ENCODE measurements at regions not wholly inside any gene's neighbourhood (a gene's known extent, or its start where the extent isn't known, plus 50 kb on each side); places are given as distances from the start of the nearest gene placed in this dataset.
A peak's percentile ranks its signal among the peaks of the same experiment; 100 is the strongest.

DNA sequence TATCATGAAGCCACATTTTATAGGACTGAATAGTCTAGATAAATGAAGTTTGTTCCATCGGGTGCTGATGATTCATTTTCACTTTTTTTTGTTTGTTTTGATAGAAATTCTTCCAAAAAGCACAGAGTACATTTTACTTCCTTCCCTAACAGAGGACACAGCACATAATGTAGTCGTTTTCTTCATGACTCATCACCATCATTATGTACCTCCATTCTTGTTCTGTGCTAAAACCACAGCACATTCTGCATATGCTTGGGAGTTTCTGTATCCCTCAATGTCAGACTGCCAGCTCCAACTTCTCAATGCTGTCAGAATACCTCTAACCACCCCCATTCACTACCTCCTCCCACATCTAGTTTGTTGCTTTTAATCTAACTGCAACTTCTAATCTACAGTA, 1004.9 kb upstream of the ADGRB3 start:
- in situ Hi-C loops (cut with HindIII; ENCODE audit: low pct_ligation_motif_present, low sequenced_read_pairs), result no loop called here
- Histone ChIP-seq H3K4me3 (ENCODE audit: low read depth, low read length) (no peak overlapping the region), H3K36me3 (replicated peaks) (no peaks in the 10 kb centered on the region), H3K27me3 (replicated peaks) (no peaks in the 10 kb centered on the region), H3K27ac (peak overlapping the region; percentile 49)
- DNase-seq, result peak; percentile 91
- TF ChIP-seq, protein P1, sequence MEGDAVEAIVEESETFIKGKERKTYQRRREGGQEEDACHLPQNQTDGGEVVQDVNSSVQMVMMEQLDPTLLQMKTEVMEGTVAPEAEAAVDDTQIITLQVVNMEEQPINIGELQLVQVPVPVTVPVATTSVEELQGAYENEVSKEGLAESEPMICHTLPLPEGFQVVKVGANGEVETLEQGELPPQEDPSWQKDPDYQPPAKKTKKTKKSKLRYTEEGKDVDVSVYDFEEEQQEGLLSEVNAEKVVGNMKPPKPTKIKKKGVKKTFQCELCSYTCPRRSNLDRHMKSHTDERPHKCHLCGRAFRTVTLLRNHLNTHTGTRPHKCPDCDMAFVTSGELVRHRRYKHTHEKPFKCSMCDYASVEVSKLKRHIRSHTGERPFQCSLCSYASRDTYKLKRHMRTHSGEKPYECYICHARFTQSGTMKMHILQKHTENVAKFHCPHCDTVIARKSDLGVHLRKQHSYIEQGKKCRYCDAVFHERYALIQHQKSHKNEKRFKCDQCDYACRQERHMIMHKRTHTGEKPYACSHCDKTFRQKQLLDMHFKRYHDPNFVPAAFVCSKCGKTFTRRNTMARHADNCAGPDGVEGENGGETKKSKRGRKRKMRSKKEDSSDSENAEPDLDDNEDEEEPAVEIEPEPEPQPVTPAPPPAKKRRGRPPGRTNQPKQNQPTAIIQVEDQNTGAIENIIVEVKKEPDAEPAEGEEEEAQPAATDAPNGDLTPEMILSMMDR (IDR thresholded peaks at IDR 0.05; ENCODE audit: low read depth, low read length, missing control alignments), result no peak

- in situ Hi-C loops (cut with HindIII; ENCODE audit: low pct_ligation_motif_present, low sequenced_read_pairs), result no loop called here
- Histone ChIP-seq H3K4me3 (ENCODE audit: low read depth, low read length) (no peak overlapping the region), H3K27me3 (replicated peaks) (no peaks in the 10 kb centered on the region), H3K36me3 (replicated peaks) (no peaks in the 10 kb centered on the region), H3K27ac (peak overlapping the region; percentile 49)
- no peak for DNase-seq
- TF ChIP-seq, protein P1 (IDR thresholded peaks at IDR 0.05; ENCODE audit: low read depth, low read length, missing control alignments), result no peak
These were observed 1005.8 kb upstream of the ADGRB3 start for GRCh38 chr6:67629258-67629657.

GRCh38 chr6:67615796-67616195, 1019.3 kb upstream of the ADGRB3 start:
- Histone ChIP-seq H3K36me3 (replicated peaks) (no peaks in the 10 kb centered on the region), H3K27me3 (replicated peaks) (no peaks in the 10 kb centered on the region), H3K27ac (no peak overlapping the region), H3K4me3 (ENCODE audit: low read depth, low read length) (no peak overlapping the region)
- in situ Hi-C loops (cut with HindIII; ENCODE audit: low pct_ligation_motif_present, low sequenced_read_pairs), result no loop called here
- TF ChIP-seq, protein P1 (IDR thresholded peaks at IDR 0.05; ENCODE audit: low read depth, low read length, missing control alignments), result no peak
- peak; percentile 37 for DNase-seq

DNA sequence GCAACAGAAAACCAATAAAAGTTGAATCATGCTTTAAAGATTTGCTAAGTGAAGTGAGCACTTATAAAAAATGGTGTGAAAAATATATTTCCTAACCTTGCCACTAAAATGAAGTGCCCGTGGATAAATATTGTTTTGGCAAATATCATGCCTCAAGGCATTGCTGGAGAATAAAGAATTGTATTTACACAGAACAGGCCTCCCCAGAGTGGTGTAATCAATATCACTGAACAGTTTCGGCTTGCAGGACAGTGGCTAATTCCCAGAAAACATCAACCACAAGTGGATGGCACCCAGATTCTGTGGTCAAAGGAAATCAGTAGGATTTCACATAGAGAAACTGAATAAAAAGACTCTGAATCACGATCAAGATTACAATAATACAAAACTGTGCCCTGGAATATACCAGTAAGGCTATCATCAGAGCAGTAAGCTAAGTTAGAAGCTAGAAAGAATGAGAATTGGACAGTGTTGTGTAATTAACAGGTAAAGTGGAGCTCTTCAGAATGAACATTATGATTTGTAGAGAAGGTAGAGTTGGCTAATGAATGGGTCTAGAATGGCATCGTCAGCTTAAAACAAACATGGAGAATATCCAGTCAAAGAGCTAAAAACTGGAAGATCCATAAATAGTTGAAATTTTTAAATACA, 1026.9 kb upstream of the ADGRB3 start:
- no peaks in the 10 kb centered on the region for H3K36me3 ChIP-seq (replicated peaks)
- H3K27ac ChIP-seq, result no peak overlapping the region
- H3K27me3 ChIP-seq (replicated peaks), result no peaks in the 10 kb centered on the region
- in situ Hi-C loops (cut with HindIII; ENCODE audit: low pct_ligation_motif_present, low sequenced_read_pairs), result no loop called here
- TF ChIP-seq, protein P1 (IDR thresholded peaks at IDR 0.05; ENCODE audit: low read depth, low read length, missing control alignments), result no peak
- H3K4me3 ChIP-seq (ENCODE audit: low read depth, low read length), result no peak overlapping the region
- DNase-seq, result no peak

DNA sequence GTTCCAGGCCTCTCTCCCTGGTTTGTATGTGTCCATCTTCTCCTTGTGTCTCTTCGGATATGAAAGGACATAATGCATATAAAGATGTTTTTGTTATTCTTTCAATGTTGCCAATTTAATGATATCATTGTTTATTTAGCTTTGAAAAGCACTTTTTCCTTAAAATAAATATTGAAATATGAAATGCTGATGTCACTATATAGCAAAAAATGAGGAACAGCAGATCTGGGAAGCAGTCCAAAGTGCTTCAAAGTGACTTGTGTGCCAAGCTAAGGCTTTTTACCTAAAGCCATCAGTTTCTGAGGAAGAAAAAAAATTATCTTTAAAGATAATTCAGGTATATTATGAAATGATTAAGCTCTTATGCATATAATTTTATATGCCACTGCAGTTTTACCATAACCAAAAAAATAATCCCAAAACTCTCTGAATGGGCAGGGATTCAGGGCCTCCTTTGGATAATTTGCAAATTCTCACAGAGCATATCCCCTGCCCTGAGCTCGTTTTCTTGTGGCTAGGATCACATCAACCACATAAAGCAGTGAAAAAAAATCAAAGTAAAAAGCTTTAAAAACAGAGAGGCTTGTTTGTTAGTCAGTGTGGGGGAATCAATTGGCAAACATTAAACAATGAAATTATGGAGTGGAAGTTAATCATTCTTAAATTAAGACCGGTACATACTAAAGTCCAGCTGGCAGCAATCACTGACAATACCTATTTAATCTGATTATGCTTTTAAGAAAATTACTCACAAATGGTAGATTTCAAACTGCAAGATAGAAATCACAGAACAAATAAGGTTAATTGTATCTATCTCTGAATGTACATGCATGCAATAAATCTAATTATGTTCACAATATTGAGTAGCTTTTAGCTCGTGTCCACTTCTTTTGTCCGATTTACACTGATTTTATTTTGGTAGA, 1027.9 kb upstream of the ADGRB3 start:
- H3K36me3 ChIP-seq (replicated peaks), result no peaks in the 10 kb centered on the region
- H3K27me3 ChIP-seq (replicated peaks), result no peaks in the 10 kb centered on the region
- in situ Hi-C loops (cut with HindIII; ENCODE audit: low pct_ligation_motif_present, low sequenced_read_pairs), result no loop called here
- H3K27ac ChIP-seq, result no peak overlapping the region
- peak; percentile 38 for DNase-seq
- TF ChIP-seq, protein P1 (IDR thresholded peaks at IDR 0.05; ENCODE audit: low read depth, low read length, missing control alignments), result no peak
- H3K4me3 ChIP-seq (ENCODE audit: low read depth, low read length), result no peak overlapping the region

Data from brain microvascular endothelial cell (primary cell).